Activated naive CD4-positive, alpha-beta T cell treated with anti-CD3 and anti-CD28 coated beads, Interleukin-2, amount 50 U/mL, for 24 hours (primary cell): ENCODE measurements at regions not wholly inside any gene's neighbourhood (a gene's known extent, or its start where the extent isn't known, plus 50 kb on each side); places are given as distances from the start of the nearest gene placed in this dataset.
"Not testable (repeated sequence)": the region's sequence is repeated elsewhere in the genome, so short reads cannot be mapped to it uniquely, and the experiment has no call there.

ENCODE experiments used
- H3K27ac Mint-ChIP-seq: one replicate; pipeline ENCODE4 v1.8.0; 2021; ENCODE audit warnings: mild to moderate bottlenecking, mixed read lengths
- H3K27me3 Mint-ChIP-seq: one replicate; pipeline ENCODE4 v1.8.0; 2021; ENCODE audit warnings: mixed read lengths
- H3K36me3 Mint-ChIP-seq: one replicate; pipeline ENCODE4 v1.8.0; 2021; ENCODE audit warnings: mixed read lengths
- H3K4me1 Mint-ChIP-seq: one replicate; pipeline ENCODE4 v1.8.0; 2021; ENCODE audit warnings: mixed read lengths
- H3K4me3 Mint-ChIP-seq: one replicate; pipeline ENCODE4 v1.8.0; 2021; ENCODE audit warnings: mild to moderate bottlenecking, mixed read lengths
- H3K9me3 Mint-ChIP-seq: one replicate; pipeline ENCODE4 v1.8.0; 2021; ENCODE audit warnings: mixed read lengths

DNA sequence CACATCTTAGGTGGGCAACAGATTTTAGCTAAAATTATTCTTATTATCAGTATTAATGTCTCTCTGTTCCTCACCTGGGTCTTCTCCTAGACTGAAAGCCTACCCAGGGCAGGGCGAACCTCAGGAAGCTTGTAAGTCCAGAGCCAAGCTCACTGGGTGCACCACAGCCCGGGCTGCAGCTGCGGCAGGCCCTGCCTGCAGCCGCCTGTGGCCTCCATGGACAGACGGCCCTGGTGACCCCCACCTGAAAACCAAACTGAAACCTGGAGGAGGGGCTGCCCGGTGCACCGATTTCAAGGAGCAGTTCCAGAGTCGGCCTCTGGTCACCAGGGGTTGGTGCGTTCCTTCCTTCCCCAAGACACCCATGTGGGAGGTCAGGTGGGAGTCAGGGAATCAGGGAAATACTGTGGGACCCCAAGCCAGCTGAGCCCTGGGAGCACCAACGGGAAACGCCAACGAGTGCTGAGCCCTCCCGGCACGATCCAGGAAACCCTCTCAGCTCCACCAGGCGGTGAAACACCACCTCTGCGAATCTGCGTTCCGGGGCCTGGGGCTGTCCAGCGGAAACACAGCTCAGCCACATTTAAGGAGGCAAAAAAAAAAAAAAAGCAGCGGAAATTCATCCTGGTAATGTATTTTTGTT lies 68.6 kb upstream of the PPP1R26 start:
- H3K27ac Mint-ChIP-seq = no peak overlapping the region
- no peak overlapping the region for H3K4me3 Mint-ChIP-seq
- no peaks in the 10 kb centered on the region for H3K9me3 Mint-ChIP-seq
- H3K27me3 Mint-ChIP-seq = no peaks in the 10 kb centered on the region
- H3K4me1 Mint-ChIP-seq = no peaks in the 10 kb centered on the region
- H3K36me3 Mint-ChIP-seq = no peaks in the 10 kb centered on the region

DNA sequence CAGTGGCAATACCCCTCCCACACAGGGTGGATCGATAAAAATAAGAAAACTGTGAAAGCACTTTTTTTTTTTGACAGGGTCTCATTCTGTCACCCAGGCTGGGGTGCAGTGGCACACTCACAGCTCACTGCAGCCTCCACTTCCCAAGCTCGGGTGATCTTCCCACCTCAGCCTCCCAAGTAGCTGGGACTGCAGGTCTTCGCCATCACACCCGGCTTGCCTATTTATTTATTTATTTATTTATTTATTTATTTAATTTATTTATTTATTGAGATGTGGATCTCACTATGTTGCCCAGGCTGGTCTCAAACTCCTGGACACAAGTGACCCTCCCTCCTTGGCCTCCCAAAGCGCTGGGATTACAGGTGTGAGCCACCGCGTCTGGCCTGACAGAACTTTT lies 68.0 kb upstream of the PPP1R26 start:
- H3K4me3 Mint-ChIP-seq, H3K27ac Mint-ChIP-seq, H3K4me1 Mint-ChIP-seq, H3K9me3 Mint-ChIP-seq, H3K27me3 Mint-ChIP-seq, H3K36me3 Mint-ChIP-seq: not testable (repeated sequence)

DNA sequence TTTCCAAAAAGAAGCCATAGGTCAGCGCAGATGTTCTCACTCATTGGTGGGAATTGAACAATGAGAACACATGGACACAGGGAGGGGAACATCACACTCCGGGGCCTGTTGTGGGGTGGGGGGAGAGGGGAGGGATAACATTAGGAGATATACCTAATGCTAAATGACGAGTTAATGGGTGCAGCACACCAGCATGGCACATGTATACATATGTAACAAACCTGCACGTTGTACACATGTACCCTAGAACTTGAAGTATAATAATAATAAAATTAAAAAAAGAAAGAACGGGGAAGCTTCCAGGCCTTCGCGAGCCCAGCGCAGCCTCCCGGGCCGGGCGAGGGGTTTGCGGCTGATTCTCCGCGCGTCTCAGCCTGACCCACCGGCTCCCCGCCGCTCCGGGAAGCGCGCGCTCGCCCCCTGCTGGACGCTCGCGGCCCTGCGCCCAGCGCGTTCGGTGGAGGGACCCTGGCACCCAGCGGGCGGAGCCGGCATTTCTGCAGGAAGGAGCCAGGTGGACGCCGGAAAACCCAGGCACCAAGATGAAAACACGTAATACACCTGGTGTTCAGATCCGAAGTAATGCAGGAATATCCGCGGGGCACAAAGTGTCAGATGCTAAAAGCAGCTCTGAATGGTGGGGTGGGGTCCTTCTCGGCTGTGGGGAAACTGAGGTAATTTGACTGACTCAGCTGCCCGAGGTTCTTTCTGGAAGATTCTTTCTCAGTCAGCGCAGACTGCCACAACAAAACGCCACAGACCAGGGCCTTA lies 67.1 kb upstream of the PPP1R26 start:
- not testable (repeated sequence) for H3K4me3 Mint-ChIP-seq, H3K27ac Mint-ChIP-seq, H3K4me1 Mint-ChIP-seq, H3K36me3 Mint-ChIP-seq, H3K27me3 Mint-ChIP-seq, H3K9me3 Mint-ChIP-seq

DNA sequence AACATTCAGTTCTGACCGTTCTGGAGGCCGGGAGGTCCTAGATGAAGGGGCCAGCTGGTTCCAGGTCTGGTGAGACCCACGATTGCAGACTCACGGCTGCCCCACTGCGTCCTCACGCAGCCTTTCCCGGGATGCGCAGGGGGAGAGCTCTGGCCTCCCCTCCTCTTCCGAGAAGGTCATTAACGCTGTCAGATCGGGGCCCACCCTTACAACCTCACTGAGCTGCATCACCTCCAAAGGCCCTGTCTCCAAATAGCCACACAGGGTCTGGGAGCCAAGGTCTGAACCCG lies 66.6 kb upstream of the PPP1R26 start:
- Mint-ChIP-seq H3K4me1 (no peaks in the 10 kb centered on the region), H3K36me3 (no peaks in the 10 kb centered on the region), H3K27ac (no peak overlapping the region), H3K9me3 (no peaks in the 10 kb centered on the region), H3K4me3 (no peak overlapping the region), H3K27me3 (no peaks in the 10 kb centered on the region)

DNA sequence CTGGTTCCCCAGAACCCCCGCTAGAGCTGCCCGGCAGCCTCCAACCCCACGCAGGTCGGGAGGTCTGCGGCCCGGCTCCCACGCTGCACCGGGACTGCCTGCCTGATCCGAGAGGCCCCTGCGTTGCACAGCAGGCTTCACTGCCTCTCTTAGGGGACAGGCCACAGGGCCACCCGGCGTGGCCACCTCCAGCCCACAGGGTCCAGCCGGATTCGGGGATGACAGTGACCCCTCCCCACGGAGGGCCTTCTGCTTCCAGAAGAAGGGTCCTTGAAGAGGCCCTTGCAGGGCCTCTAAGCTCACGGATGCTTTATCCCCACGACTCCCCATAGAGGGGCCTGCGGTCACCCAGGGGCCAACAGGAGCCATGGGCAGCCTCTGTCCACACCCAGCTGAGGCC lies 66.1 kb upstream of the PPP1R26 start:
- Mint-ChIP-seq H3K4me3 (no peak overlapping the region), H3K4me1 (no peaks in the 10 kb centered on the region), H3K9me3 (no peaks in the 10 kb centered on the region), H3K27me3 (no peaks in the 10 kb centered on the region), H3K27ac (no peak overlapping the region), H3K36me3 (no peaks in the 10 kb centered on the region)

DNA sequence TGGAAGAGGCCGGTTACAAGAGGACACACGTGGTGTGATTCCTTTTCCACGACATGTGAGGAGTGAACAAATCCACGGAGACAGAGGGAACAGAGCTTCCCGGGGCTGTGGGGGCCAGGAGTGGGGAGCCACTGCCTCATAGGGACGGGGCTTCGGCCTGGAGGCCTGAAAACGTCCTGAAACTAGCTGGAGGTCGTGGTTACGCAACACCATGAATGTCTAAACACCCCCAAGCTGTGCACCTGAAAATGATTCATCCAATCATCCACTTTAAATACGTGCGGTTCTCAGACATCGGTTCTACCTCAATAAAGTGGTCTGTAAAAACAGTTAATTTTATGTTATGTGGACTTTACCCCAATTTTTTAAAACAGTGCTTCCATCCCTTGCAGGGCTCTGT lies 65.3 kb upstream of the PPP1R26 start:
- H3K9me3 Mint-ChIP-seq = no peaks in the 10 kb centered on the region
- no peaks in the 10 kb centered on the region for H3K36me3 Mint-ChIP-seq
- H3K4me3 Mint-ChIP-seq = no peak overlapping the region
- H3K4me1 Mint-ChIP-seq = no peaks in the 10 kb centered on the region
- H3K27me3 Mint-ChIP-seq = peaks cover 2% of the 10 kb centered on the region
- no peak overlapping the region for H3K27ac Mint-ChIP-seq

DNA sequence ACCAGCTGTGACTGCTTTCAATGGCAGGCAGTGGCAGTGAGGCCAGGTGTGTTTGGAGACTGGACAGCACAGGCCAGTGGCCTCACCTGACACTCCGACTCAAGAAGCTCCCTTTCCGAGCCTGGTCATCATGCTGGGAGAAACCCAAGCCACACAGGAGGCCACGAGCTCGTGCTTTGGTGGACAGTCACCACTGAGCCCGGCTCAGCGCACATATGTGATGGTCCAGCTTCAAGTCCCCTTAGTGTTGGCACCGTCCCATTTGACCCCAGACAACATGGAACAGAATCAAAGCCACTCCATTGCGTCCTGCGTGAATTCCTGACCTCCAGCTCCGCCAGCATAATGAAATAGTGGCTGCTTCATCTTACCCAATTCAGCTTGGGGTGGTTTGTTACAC lies 64.0 kb upstream of the PPP1R26 start:
- H3K27me3 Mint-ChIP-seq = peaks cover 5% of the 10 kb centered on the region
- peak overlapping the region; percentile 30 for H3K27ac Mint-ChIP-seq
- H3K4me1 Mint-ChIP-seq = no peaks in the 10 kb centered on the region
- H3K36me3 Mint-ChIP-seq = no peaks in the 10 kb centered on the region
- no peaks in the 10 kb centered on the region for H3K9me3 Mint-ChIP-seq
- H3K4me3 Mint-ChIP-seq = no peak overlapping the region

DNA sequence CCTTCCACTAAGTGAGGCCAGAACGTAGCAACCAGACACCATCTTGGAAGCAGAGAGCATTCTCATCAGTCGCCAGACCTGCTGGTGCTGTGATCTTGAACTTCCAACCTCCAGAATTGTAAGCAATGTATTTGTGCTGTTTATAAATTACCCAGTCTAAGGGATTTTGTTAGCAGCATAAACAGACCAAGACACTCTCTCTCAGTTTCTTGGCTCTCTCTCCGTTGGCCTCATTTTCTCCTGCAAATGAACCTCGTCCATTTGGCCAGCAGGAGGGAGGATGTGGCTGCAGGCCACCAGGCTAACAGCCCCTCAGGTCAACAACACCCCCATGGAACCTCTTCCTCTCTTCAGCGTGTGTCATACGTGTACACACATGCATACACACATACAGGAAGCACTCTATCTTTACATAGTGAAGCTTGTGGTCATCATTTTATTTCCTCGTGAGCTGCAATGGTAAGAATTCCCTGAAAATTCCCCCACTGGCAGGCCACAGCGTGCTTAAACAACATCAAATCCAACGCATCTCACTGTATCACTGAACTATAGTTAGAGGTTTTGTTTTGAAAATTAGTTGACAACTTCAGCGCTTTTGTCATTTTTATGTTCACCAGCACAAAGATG lies 62.8 kb upstream of the PPP1R26 start:
- H3K27me3 Mint-ChIP-seq = peaks cover 5% of the 10 kb centered on the region
- no peaks in the 10 kb centered on the region for H3K4me1 Mint-ChIP-seq
- no peak overlapping the region for H3K27ac Mint-ChIP-seq
- no peak overlapping the region for H3K4me3 Mint-ChIP-seq
- no peaks in the 10 kb centered on the region for H3K36me3 Mint-ChIP-seq
- H3K9me3 Mint-ChIP-seq = no peaks in the 10 kb centered on the region

DNA sequence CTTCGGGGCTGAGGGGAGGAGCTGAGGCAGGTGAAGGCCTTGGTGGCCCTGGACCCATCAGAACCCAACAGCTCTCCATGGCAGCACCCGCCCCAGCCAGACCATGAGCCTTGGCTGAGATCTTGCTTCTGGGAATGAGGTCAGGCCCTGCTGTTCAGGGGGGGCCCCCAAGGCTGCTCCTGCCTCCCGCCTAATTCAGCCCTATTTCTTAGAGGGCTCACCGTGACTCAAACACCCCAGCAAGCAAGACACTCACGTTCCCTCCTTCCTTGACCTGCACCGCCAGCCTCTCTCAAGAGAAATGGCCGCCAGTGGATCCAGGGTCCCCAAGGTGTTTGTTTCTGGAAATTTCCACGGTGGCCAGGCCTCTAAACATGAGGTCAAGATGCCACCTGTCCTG lies 61.4 kb upstream of the PPP1R26 start:
- H3K27me3 Mint-ChIP-seq = peaks cover 6% of the 10 kb centered on the region
- H3K4me1 Mint-ChIP-seq = no peaks in the 10 kb centered on the region
- no peaks in the 10 kb centered on the region for H3K9me3 Mint-ChIP-seq
- H3K27ac Mint-ChIP-seq = no peak overlapping the region
- no peaks in the 10 kb centered on the region for H3K36me3 Mint-ChIP-seq
- no peak overlapping the region for H3K4me3 Mint-ChIP-seq

DNA sequence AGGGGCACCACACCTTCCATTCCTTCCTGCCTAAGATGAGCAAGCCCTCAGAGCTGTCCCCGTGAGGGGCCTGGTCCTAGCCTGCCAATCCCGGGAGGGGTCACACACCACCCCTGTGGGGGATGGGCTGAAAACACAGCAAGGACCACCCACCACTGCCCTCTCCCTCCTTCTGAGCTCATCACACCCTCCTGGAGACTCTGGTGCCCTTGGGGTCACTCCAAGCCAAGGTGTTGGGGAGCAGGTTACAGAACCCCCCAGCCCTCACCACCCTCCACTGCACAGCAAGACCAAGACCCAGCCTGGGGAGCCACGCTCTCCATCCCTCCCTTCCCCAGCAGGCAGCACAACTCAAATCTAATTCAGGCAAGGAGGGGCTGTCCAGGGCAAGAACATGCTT lies 60.5 kb upstream of the PPP1R26 start:
- peaks cover 11% of the 10 kb centered on the region for H3K27me3 Mint-ChIP-seq
- H3K9me3 Mint-ChIP-seq = peaks cover 5% of the 10 kb centered on the region

DNA sequence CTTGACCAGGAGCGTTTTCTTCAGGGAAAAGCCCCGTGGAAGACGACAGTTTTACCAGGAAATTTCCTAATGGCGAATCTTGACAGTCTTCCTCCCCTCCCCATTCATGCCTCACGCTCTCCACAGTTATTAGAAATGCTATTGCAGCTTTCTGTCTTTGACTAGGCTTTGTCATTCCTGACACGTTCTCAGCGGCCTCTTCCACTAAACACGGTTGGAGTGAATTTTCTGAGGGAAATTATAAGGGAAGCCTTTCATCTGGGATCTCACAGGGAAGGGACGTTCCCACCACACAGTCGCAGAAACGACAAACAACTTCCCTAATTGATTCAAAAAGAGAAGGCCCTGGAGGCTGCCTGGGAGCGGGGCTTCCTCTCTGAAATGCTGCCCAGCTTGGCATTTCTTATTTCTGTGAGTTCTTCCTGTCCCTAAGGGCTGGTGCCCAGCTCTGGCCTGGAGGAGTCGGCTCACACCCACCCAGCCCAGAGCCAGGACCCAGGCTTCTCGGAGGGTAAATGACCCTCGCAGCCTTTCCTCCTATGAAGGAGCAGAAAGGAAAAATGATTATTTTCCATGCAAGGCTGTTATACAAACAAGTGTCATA lies 57.1 kb upstream of the PPP1R26 start:
- H3K9me3 Mint-ChIP-seq = peaks cover 5% of the 10 kb centered on the region
- H3K27me3 Mint-ChIP-seq = peaks cover 14% of the 10 kb centered on the region
- H3K27ac Mint-ChIP-seq = no peak overlapping the region
- no peak overlapping the region for H3K4me3 Mint-ChIP-seq
- H3K36me3 Mint-ChIP-seq = peaks cover 3% of the 10 kb centered on the region
- H3K4me1 Mint-ChIP-seq = no peaks in the 10 kb centered on the region

More for the DNA sequence above, 60.5 kb upstream of the PPP1R26 start:
- Mint-ChIP-seq H3K27ac (no peak overlapping the region), H3K4me3 (no peak overlapping the region), H3K4me1 (no peaks in the 10 kb centered on the region), H3K36me3 (peaks cover 3% of the 10 kb centered on the region)

DNA sequence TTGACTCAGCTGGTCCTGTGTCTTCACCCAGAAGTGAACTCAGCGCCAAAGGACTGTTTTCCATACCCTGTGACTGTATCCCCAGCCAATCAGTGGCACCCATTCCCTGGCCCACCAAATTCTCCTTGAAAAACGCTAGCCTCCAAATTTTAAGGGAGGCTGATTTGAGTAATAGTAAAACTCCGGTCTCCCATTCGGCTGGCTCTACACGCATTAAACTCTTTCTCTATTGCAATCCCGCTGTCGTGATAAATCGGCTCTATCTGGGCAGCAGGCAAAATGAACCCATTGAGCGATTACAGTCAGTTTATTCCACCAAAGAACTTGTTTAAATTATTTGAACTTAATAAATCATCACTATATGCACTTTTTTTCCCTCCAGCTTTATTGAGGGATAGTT lies 55.9 kb upstream of the PPP1R26 start:
- Mint-ChIP-seq H3K36me3 (peaks cover 3% of the 10 kb centered on the region), H3K9me3 (peaks cover 6% of the 10 kb centered on the region), H3K27me3 (peaks cover 17% of the 10 kb centered on the region), H3K27ac (no peak overlapping the region), H3K4me3 (no peak overlapping the region), H3K4me1 (no peaks in the 10 kb centered on the region)
